Central memory CD8-positive, alpha-beta T cell (primary cell): ENCODE measurements at regions not wholly inside any gene's neighbourhood (a gene's known extent, or its start where the extent isn't known, plus 50 kb on each side); places are given as distances from the start of the nearest gene placed in this dataset.

Source experiments
- ATAC-seq: fragments of 150-1000 bp; cut with Tn5 transposase; replicated peaks from 2 replicates; pipeline ENCODE4 v1.10.0; 2022; ENCODE audit warnings: mild to moderate bottlenecking, moderate FRiP score, moderate number of reproducible peaks; ENCODE audit not compliant: poor library complexity, severe bottlenecking; ENCODE audit errors: extremely low read depth
- DNase-seq, 2 donors: peaks; one replicate each; pipeline ENCODE4 v3.0.0; 2021; ENCODE audit warnings: low spot score in 2 of 2
- H3K27ac Mint-ChIP-seq: one replicate; pipeline ENCODE4 v1.8.0; 2022; ENCODE audit warnings: low read depth, mild to moderate bottlenecking, moderate library complexity, mixed read lengths
- H3K27me3 Mint-ChIP-seq: one replicate; pipeline ENCODE4 v1.8.0; 2022; ENCODE audit warnings: mixed read lengths
- H3K36me3 Mint-ChIP-seq: one replicate; pipeline ENCODE4 v1.8.0; 2022; ENCODE audit warnings: mild to moderate bottlenecking, moderate library complexity, mixed read lengths; ENCODE audit not compliant: insufficient read depth
- H3K4me1 Mint-ChIP-seq: one replicate; pipeline ENCODE4 v1.8.0; 2022; ENCODE audit warnings: mixed read lengths
- H3K4me3 Mint-ChIP-seq: one replicate; pipeline ENCODE4 v1.8.0; 2022; ENCODE audit warnings: mild to moderate bottlenecking, moderate library complexity, mixed read lengths
- H3K9me3 Mint-ChIP-seq: one replicate; pipeline ENCODE4 v1.8.0; 2022; ENCODE audit warnings: mixed read lengths

GRCh38 chr2:195396479-195396878 lies 260.5 kb upstream of the SLC39A10 start:
- DNase-seq, result no peak
- H3K4me3 Mint-ChIP-seq, result no peak overlapping the region
- no peaks in the 10 kb centered on the region for H3K36me3 Mint-ChIP-seq
- H3K4me1 Mint-ChIP-seq, result no peaks in the 10 kb centered on the region
- no peak for ATAC-seq
- no peaks in the 10 kb centered on the region for H3K9me3 Mint-ChIP-seq
- no peak overlapping the region for H3K27ac Mint-ChIP-seq
- H3K27me3 Mint-ChIP-seq, result no peaks in the 10 kb centered on the region

GRCh38 chr2:195395362-195395761 lies 261.7 kb upstream of the SLC39A10 start:
- Mint-ChIP-seq H3K4me1 (no peaks in the 10 kb centered on the region), H3K36me3 (no peaks in the 10 kb centered on the region), H3K27ac (no peak overlapping the region), H3K4me3 (no peak overlapping the region), H3K9me3 (no peaks in the 10 kb centered on the region), H3K27me3 (no peaks in the 10 kb centered on the region)
- DNase-seq (no peak), ATAC-seq (no peak)

- ATAC-seq (no peak), DNase-seq (no peak)
- Mint-ChIP-seq H3K36me3 (no peaks in the 10 kb centered on the region), H3K4me1 (no peaks in the 10 kb centered on the region), H3K9me3 (no peaks in the 10 kb centered on the region), H3K27ac (no peak overlapping the region), H3K4me3 (no peak overlapping the region), H3K27me3 (no peaks in the 10 kb centered on the region)
These were observed 264.3 kb upstream of the SLC39A10 start for GRCh38 chr2:195392446-195393336.

DNA sequence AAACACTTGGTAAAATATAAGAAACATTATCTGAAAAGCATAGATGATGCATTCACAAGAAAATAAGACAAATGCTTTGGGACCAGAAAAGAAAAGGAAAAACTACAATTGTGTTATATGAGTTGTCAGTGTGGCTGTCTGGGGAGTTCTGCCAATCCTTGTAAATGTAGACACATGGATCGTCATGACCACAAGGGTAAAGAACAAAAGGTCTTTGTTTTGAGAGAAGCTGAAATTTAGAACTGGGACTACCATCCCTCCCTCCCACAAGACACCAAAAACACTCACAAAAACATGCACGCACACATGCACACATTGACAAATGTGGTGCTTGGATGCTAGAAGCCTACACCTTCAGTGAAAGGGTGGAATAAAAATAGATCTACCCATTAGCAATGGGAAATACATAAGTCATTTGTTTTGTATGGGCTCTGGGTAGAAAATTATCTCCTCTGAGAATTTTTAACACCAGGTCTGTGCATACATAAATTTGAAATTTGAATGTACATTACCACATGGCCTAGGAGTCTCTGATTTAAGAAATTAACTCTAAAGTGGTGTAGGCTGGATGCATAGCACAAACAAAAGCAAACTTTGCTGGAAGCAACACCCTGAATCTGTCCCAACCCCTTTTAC lies 266.2 kb upstream of the SLC39A10 start:
- Mint-ChIP-seq H3K9me3 (no peaks in the 10 kb centered on the region), H3K36me3 (no peaks in the 10 kb centered on the region), H3K27ac (no peak overlapping the region), H3K4me1 (no peaks in the 10 kb centered on the region), H3K4me3 (no peak overlapping the region), H3K27me3 (no peaks in the 10 kb centered on the region)
- no peak for DNase-seq
- no peak for ATAC-seq

- no peaks in the 10 kb centered on the region for H3K4me1 Mint-ChIP-seq
- no peak overlapping the region for H3K27ac Mint-ChIP-seq
- no peak for ATAC-seq
- H3K9me3 Mint-ChIP-seq, result no peaks in the 10 kb centered on the region
- H3K36me3 Mint-ChIP-seq, result no peaks in the 10 kb centered on the region
- no peak overlapping the region for H3K4me3 Mint-ChIP-seq
- H3K27me3 Mint-ChIP-seq, result no peaks in the 10 kb centered on the region
- DNase-seq, result no peak
These were observed 269.0 kb upstream of the SLC39A10 start for GRCh38 chr2:195388028-195388427.

- ATAC-seq (peak; percentile 46), DNase-seq (no peak)
- Mint-ChIP-seq H3K27ac (no peak overlapping the region), H3K4me3 (no peak overlapping the region), H3K4me1 (peaks cover 10% of the 10 kb centered on the region), H3K36me3 (no peaks in the 10 kb centered on the region), H3K27me3 (no peaks in the 10 kb centered on the region), H3K9me3 (no peaks in the 10 kb centered on the region)
These were observed 274.8 kb upstream of the SLC39A10 start for GRCh38 chr2:195382186-195382585.

DNA sequence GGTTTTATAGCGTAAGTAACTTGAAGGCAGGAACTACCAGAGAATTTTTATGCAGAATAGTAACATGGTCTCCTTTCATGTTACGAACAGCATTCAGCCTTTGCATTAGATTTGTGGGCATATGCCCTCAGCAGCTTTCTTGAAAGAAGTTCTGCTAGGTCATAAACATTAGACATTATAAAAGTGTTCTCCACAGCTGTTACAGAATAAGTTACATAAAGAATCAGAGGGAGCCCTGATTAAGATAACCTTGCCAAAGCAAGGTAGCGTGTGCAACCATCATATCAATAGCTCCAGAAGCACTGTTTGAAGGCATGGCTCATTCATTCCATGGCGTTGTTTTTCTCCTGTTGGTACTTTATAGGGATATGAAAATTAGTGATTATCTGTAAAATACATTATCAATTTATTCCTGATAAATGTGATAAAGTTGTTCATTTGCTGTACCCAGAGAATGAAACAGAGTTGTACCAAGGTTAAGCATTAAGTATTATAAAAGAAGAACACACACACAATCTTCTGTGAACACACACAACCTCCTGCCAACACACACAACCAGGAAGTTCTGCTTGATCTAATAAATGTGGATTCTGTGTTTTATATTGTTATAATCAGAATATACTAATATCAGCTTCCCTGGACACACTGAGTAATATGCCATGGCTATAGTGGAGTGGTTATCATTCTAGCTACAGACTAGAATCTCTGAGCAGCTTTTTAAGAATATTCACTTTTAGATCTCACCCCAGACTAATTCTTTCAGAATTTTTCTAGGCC lies 286.7 kb upstream of the SLC39A10 start:
- Mint-ChIP-seq H3K27ac (no peak overlapping the region), H3K4me3 (no peak overlapping the region), H3K27me3 (no peaks in the 10 kb centered on the region), H3K36me3 (peaks cover 2% of the 10 kb centered on the region), H3K9me3 (peaks cover 5% of the 10 kb centered on the region), H3K4me1 (peaks cover 14% of the 10 kb centered on the region)
- no peak for ATAC-seq
- no peak for DNase-seq

DNA sequence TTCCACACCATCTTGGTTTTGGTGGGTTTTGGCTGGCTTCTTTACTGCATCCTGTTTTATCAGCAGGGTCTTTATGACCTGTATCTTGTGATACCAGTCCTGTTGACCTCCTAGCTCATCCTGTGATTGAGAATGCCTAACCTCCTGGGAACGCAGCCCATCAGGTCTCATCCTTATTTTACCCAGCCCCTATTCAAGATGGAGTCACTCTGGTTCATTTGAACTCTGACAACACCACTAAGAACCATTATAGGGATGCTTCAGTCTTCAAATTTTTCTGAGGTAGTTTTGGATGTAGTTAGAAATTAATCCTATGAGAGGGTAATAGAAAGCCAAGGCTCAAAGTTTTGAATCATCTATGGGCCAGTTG lies 287.8 kb upstream of the SLC39A10 start:
- H3K9me3 Mint-ChIP-seq, result peaks cover 13% of the 10 kb centered on the region

DNA sequence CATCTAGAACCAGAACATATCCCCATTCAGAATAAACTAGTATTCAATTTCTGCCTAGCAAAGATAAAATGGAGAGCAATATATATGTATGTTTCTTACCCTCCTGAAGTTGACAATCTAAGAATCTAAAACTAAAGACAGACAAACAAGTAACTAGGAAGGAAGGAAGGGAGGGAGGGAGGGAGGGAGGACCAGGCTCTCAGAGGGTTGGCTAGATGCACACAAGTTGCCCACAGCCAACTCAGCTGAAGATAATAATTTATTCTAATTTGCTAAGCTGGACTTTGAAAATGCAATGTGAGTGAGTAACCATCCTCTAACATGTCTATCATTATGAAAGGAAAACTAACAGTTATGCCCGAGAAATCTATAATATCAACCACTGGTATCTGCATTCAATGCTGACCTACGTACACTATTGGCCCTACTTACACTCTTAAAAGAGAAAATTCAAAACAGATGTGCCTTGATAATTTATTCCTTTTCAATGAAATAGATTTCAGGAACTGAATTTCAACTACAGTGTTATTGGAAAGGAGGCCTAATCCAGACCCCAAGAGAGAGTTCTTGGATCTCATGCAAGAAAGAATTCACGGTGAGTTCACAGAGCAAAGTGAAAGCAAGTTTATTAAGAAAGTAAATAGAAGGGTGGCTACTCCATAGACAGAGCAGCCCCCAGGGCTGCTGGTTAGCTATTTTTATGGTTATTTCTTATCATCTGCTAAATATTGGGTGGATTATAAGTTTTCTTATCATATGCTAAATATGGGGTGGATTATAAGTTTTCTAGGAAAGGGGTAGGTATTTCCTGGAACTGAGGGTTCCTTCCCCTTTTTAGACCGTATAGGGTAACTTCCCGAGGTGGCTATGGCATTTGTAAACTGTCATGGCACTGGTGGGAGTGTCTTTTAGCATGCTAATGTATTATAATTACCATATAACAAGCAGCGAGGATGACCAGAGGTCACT lies 288.5 kb upstream of the SLC39A10 start:
- peak overlapping the region; percentile 65 for H3K27ac Mint-ChIP-seq
- DNase-seq (no peak), ATAC-seq (peak; percentile 64)
- H3K4me3 Mint-ChIP-seq, result peak overlapping the region; percentile 63
- H3K36me3 Mint-ChIP-seq, result peaks cover 5% of the 10 kb centered on the region
- peaks cover 14% of the 10 kb centered on the region for H3K4me1 Mint-ChIP-seq
- H3K27me3 Mint-ChIP-seq, result no peaks in the 10 kb centered on the region
- H3K9me3 Mint-ChIP-seq, result peaks cover 13% of the 10 kb centered on the region

More for the DNA sequence above, 287.8 kb upstream of the SLC39A10 start:
- Mint-ChIP-seq H3K4me3 (peak overlapping the region; percentile 63), H3K27me3 (no peaks in the 10 kb centered on the region), H3K36me3 (peaks cover 5% of the 10 kb centered on the region), H3K4me1 (peaks cover 14% of the 10 kb centered on the region), H3K27ac (peak overlapping the region; percentile 65)
- ATAC-seq, result no peak
- no peak for DNase-seq

DNA sequence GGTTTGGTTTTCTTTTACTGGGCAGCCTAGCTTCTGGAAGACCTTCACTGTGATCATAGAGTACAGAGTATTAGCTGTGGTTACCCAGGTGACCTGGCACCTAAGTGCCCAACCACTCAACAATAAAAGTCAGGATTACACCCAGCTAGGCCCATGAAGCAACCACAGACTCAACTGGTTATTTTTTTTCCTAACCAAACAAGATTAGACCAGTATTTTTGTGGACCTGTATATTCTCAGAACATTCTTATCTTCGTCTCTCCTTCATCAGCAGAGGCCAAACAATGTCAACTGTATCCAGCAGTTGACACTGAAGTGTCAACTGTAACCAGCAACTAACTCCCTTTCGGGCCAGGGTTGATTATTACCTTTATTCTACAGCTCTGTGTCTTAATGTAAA lies 289.2 kb upstream of the SLC39A10 start:
- H3K27ac Mint-ChIP-seq, result peak overlapping the region; percentile 65
- ATAC-seq (no peak), DNase-seq (no peak)
- peaks cover 14% of the 10 kb centered on the region for H3K4me1 Mint-ChIP-seq
- H3K27me3 Mint-ChIP-seq, result no peaks in the 10 kb centered on the region
- H3K36me3 Mint-ChIP-seq, result peaks cover 5% of the 10 kb centered on the region
- no peak overlapping the region for H3K4me3 Mint-ChIP-seq
- peaks cover 13% of the 10 kb centered on the region for H3K9me3 Mint-ChIP-seq

GRCh38 chr2:195364015-195364965 lies 292.7 kb upstream of the SLC39A10 start:
- DNase-seq (no peak), ATAC-seq (no peak)
- Mint-ChIP-seq H3K27ac (no peak overlapping the region), H3K36me3 (peaks cover 5% of the 10 kb centered on the region), H3K4me1 (peaks cover 15% of the 10 kb centered on the region), H3K9me3 (peaks cover 13% of the 10 kb centered on the region), H3K4me3 (no peak overlapping the region), H3K27me3 (no peaks in the 10 kb centered on the region)
